HG03175 (cell line): ENCODE measurements at regions not wholly inside any gene's neighbourhood (a gene's known extent, or its start where the extent isn't known, plus 50 kb on each side); places are given as distances from the start of the nearest gene placed in this dataset.
"Not testable (repeated sequence)": the region's sequence is repeated elsewhere in the genome, so short reads cannot be mapped to it uniquely, and the experiment has no call there.

Experiments used
- ATAC-seq: cut with Tn5 transposase; IDR thresholded peaks from one replicate; pipeline ENCODE4 v1.9.1; 2021; ENCODE audit warnings: mild to moderate bottlenecking, moderate library complexity; ENCODE audit not compliant: unreplicated experiment

- no peak for ATAC-seq
Measured at GRCh38 chr10:53441843-53442242, 669.3 kb upstream of the MBL2 start.

GRCh38 chr10:53440601-53441000 lies 668.0 kb upstream of the MBL2 start:
- ATAC-seq: no peak

- not testable (repeated sequence) for ATAC-seq
Measured at GRCh38 chr10:53439075-53439474, 666.5 kb upstream of the MBL2 start.

GRCh38 chr10:53434413-53434812 lies 661.8 kb upstream of the MBL2 start:
- no peak for ATAC-seq

DNA sequence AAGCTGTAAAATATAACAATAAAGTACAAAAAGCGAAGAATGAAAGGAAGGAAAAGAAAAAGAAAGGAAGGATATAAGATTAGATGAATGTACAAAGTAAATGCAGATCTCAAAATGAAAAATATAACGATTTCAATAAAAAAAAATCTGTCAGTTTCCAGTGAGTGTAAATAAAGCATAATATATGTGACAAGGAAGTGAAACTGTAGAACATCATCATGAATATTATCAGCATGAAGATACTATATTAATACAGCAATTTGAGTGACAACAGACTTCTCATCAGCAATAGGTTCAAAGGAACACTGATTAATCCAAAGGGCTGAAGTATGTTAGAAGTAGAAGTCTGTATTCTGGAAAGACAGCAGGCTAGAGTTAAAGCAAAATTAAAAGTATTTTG lies 659.5 kb upstream of the MBL2 start:
- ATAC-seq: no peak

GRCh38 chr10:53430974-53431373 lies 658.4 kb upstream of the MBL2 start:
- ATAC-seq: no peak

DNA sequence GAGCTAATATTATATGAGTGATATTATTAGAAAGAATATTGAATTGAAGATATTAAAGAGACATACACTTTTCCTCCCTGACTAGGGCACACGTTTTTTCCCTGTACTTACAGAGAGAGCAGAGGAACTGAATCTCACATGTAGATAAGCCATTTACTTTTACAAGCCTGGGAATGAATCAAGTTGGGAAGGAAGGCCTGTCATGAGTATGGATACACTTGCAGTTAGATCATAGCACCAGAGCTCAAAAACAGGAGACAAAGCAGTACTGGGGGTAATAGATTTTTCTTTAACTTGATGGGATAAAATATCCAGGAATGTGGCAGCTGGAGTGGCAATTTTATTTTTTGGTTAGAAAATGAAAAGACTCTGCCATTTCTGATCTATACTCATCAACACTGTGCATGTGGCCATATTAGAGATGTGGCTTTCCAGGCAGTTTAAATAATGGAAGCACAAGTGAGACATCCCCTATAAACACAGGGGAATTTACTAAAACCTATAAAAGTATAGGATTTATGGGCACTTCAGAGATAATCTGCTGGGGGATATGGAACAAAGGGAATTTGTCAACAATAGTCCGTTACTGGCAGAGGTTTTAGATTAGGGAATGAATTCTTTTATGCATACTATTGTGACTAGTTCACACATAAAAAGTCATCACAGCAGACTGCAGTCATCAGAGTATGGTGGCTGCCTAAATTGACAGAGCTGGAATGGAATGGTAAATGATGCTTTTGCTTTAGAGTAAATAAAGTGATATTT lies 657.7 kb upstream of the MBL2 start:
- ATAC-seq: no peak

DNA sequence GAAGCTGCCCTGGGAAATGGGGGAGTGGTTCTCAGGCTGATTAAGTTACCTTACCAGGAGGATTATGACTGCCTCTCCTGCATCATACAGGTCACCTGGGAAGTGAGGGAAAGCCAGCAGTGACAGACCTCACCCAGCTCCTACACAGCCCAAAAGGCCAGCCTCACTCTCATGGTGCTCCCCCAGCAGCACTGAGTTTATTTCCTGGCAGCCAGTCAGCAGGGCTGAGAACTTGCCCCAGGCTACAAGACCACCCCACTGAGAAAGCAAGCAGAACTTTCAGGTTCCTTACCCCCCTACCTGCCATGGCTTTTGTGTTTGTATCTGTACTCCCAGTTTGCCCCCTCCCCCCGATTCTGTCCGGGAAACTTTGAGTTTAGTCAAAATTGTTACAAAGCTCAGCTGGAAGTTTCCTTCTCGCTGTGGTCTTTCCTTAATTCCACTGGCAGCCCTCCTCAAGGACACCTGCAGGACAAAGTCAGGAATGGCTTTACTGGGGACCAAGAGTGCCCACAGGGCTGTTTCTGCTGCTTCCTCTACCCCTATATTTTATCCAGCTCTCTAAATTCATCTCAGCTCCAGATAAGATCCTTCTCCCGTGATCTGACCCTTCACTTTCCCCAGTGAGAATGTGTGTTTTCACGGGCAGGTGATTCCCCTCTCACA lies 649.8 kb upstream of the MBL2 start:
- ATAC-seq: no peak

GRCh38 chr10:53412651-53413050 lies 640.1 kb upstream of the MBL2 start:
- ATAC-seq: no peak

DNA sequence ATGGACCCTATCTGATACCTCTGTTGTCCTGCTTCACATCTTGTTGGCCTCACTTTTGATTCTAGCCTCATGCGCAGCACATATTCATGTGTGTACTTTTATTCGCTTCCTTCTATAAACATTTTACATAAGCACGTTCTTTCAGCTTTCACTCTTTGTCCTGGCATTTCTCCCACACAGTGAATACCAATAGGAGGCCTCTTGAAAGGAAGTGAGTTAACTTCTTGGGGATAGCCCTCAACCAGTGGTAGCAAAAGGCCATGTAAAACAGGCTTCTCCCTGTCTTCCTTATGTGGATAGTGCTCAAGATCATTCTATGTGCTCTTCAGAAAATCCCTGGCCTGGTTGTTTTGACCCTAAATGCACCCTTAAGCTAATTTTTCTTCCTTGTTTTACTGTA lies 633.9 kb upstream of the MBL2 start:
- no peak for ATAC-seq

- ATAC-seq: no peak
Measured at GRCh38 chr10:53403688-53404087, 631.1 kb upstream of the MBL2 start.

- no peak for ATAC-seq
Measured at GRCh38 chr10:53402594-53402993, 630.0 kb upstream of the MBL2 start.

DNA sequence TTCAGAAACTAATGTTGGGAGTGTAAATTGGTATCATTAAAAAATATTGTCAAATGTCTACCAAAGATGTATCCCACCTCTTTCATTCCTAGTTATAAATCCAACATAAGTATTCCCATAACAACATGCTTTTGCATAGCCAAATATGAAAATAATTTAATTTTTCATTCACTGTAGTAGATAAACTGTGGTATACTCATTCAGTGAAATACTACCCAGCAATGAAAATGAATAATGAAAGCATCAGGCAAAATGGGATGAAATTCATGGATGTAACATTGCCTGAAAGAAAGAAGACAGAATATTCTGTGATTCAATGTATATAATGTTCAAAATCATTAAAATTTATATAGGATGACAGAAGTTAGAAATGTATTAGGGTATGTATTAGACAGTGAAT lies 629.0 kb upstream of the MBL2 start:
- no peak for ATAC-seq

DNA sequence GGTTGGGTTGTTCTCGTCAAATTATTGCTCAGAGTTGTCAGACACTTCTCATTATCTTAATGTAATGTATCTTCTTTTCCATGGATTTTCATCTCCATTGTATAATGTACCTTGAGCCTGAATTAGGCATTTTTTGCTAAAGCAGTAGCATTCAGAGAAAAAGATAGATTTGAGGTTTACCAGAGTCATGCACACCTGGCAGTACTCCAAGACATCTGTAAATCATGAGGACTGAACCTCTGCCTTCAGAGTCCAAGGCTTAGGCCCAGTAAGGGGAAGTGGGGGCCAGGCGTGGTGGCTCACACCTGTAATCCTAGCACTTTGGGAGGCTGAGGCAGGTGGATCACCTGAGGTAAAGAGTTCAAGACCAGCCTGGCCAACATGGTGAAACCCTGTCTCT lies 624.3 kb upstream of the MBL2 start:
- no peak for ATAC-seq

DNA sequence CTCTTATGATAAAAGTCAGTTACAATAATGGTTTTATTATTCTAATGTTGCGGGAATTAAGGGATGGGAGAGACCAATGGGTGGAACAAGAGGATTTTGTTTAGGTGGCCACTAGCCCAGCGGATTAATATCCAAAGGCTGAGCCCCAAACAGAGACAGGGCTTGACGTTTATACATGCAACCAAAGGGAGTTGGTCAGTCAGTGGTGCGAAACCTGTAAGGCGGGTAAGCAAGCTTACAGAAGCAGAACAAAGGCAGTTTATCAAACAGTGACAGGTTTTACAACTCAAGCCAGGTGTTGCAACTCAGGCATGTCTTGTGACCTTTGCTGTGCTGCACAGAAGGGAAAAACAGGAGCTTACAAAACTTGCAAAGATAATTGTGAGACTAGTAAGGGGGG lies 622.9 kb upstream of the MBL2 start:
- no peak for ATAC-seq

DNA sequence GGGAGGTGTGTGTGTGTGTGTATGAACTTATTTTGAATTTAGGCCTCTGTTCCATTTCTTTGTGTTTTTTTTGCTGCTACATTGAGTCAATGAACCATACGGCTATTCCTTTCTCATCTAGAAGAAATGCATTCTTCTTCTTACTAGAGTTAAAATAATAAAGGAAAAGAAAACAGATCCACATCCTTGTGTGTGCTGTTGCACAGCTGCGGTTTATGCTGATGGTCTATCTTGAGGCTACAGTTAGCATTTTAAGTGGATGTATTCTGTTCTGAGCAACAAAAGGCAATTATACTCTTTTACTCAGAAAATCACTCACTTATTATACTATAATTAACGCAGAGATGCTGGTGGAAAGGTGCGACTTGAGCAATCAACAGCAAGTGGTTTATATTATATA lies 615.0 kb upstream of the MBL2 start:
- no peak for ATAC-seq

DNA sequence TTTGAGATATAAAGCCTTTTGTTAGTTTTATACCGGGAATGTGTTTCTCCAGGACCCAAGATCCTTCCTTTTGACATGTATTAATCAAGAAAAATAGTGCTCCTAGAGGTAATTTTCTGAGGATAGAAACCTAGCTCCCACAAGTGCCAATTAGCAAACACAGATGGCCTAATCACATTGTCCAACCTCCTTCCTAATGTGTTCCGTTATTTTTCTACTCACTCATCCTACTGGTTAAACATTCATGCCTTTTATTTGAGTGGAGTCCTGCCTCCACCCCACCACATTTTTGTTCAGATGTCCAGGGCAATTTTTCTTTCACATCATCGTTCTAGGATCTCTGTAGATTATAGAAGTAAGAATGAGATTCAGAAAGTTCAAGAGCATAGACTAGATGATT lies 610.0 kb upstream of the MBL2 start:
- no peak for ATAC-seq

GRCh38 chr10:53379956-53380355 lies 607.4 kb upstream of the MBL2 start:
- ATAC-seq: no peak

- no peak for ATAC-seq
Measured at GRCh38 chr10:53370347-53370746, 597.8 kb upstream of the MBL2 start.

DNA sequence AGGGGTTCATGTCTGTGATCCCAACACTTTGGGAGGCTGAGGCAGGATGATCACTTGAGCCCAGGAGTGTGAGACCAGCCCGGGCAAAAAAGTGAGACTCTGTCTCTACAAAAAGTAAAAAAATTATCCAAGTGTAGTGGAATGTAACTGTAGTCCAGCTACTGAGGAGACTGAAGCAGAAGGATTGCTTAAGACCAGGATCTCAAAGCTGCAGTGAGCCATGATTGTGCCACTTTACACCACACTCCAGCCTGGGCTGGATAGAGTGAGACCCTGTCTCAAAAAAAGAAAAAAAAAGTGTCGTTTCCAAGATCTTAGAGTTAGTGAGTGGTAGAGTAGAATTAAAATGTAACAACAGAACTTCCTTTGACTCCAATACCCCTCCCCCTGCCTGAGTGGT lies 589.4 kb upstream of the MBL2 start:
- no peak for ATAC-seq

- ATAC-seq: no peak
Measured at GRCh38 chr10:53361281-53361680, 588.7 kb upstream of the MBL2 start.

- ATAC-seq: not testable (repeated sequence)
Measured at GRCh38 chr10:53358978-53359377, 586.4 kb upstream of the MBL2 start.

- no peak for ATAC-seq
Measured at GRCh38 chr10:53358536-53358935, 586.0 kb upstream of the MBL2 start.
